Erythroblast (primary cell): ENCODE measurements at regions not wholly inside any gene's neighbourhood (a gene's known extent, or its start where the extent isn't known, plus 50 kb on each side); places are given as distances from the start of the nearest gene placed in this dataset.

Experiments used
- GATA1 ChIP-seq: IDR thresholded peaks from 2 replicates; pipeline ENCODE4 v1.6.1; 2011; ENCODE audit warnings: low read depth, mild to moderate bottlenecking, control low read depth, low read length, moderate library complexity
- POLR2A ChIP-seq: IDR thresholded peaks from 2 replicates; pipeline ENCODE4 v1.6.1; 2011; ENCODE audit warnings: mild to moderate bottlenecking, low read length

DNA sequence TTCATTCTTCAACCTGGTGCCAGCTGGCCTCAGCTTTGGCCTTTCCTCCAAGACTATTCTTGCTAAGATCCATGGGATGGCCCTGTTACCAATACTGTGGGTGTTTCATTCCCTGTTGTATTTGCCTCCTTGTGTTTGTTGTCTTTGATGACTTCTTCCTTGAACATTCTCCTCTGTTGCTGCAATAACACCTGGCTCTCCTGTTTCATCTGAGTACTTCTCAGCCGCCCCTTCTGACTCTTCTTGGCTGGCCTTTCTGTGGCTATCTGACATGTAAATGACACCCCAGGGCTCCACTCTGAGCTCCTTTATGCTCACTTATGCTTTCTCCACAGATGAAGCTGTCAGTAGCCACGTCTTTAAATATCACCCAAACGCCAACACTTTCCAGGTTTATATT lies 302.7 kb upstream of the CHRNA7 start:
- TF ChIP-seq POLR2A (no peak), GATA1 (no peak)
